ENCODE measurements at regions not wholly inside any gene's neighbourhood (a gene's known extent, or its start where the extent isn't known, plus 50 kb on each side); places are given as distances from the start of the nearest gene placed in this dataset.
A peak's percentile ranks its signal among the peaks of the same experiment; 100 is the strongest.

GRCh38 chr5:6806668-6807067 lies 93.4 kb downstream of the TENT4A start:
- no peak for ATAC-seq
- H3K9me3 Mint-ChIP-seq, result peaks cover 5% of the 10 kb centered on the region

GRCh38 chr5:6808462-6808861 lies 95.2 kb downstream of the TENT4A start:
- no peak overlapping the region for H3K4me3 Mint-ChIP-seq
- no peaks in the 10 kb centered on the region for H3K36me3 Mint-ChIP-seq (ENCODE audit: insufficient read depth)
- peaks cover 5% of the 10 kb centered on the region for H3K9me3 Mint-ChIP-seq
- ATAC-seq (no peak), DNase-seq (no peak)
- no peaks in the 10 kb centered on the region for H3K4me1 Mint-ChIP-seq (ENCODE audit: low read depth)
- H3K27me3 Mint-ChIP-seq (ENCODE audit: low read depth), result peaks cover 2% of the 10 kb centered on the region

More at GRCh38 chr5:6806668-6807067, 93.4 kb downstream of the TENT4A start:
- DNase-seq, result no peak
- Mint-ChIP-seq H3K36me3 (ENCODE audit: insufficient read depth) (no peaks in the 10 kb centered on the region), H3K27me3 (ENCODE audit: low read depth) (peaks cover 2% of the 10 kb centered on the region), H3K4me3 (no peak overlapping the region), H3K4me1 (ENCODE audit: low read depth) (no peaks in the 10 kb centered on the region)

- DNase-seq, result no peak
- H3K36me3 Mint-ChIP-seq (ENCODE audit: insufficient read depth), result no peaks in the 10 kb centered on the region
- H3K9me3 Mint-ChIP-seq, result peaks cover 5% of the 10 kb centered on the region
- no peaks in the 10 kb centered on the region for H3K27me3 Mint-ChIP-seq (ENCODE audit: low read depth)
- H3K4me1 Mint-ChIP-seq (ENCODE audit: low read depth), result no peaks in the 10 kb centered on the region
- no peak overlapping the region for H3K4me3 Mint-ChIP-seq
- ATAC-seq, result no peak
Measured at GRCh38 chr5:6810641-6811405, 97.6 kb downstream of the TENT4A start.

- Mint-ChIP-seq H3K9me3 (no peaks in the 10 kb centered on the region), H3K4me3 (no peak overlapping the region), H3K4me1 (ENCODE audit: low read depth) (no peaks in the 10 kb centered on the region), H3K27me3 (ENCODE audit: low read depth) (peaks cover 2% of the 10 kb centered on the region), H3K36me3 (ENCODE audit: insufficient read depth) (no peaks in the 10 kb centered on the region)
- no peak for DNase-seq
- no peak for ATAC-seq
Measured at GRCh38 chr5:6812091-6812490, 98.9 kb downstream of the TENT4A start.

GRCh38 chr5:6812800-6813731 lies 99.8 kb downstream of the TENT4A start:
- H3K27me3 Mint-ChIP-seq (ENCODE audit: low read depth), result peaks cover 3% of the 10 kb centered on the region
- ATAC-seq, result no peak
- no peak for DNase-seq
- no peaks in the 10 kb centered on the region for H3K36me3 Mint-ChIP-seq (ENCODE audit: insufficient read depth)
- H3K4me3 Mint-ChIP-seq, result no peak overlapping the region
- H3K4me1 Mint-ChIP-seq (ENCODE audit: low read depth), result no peaks in the 10 kb centered on the region
- H3K9me3 Mint-ChIP-seq, result no peaks in the 10 kb centered on the region

GRCh38 chr5:6814816-6815215 lies 101.6 kb downstream of the TENT4A start:
- DNase-seq (no peak), ATAC-seq (no peak)
- H3K27me3 Mint-ChIP-seq (ENCODE audit: low read depth), result peaks cover 15% of the 10 kb centered on the region
- no peaks in the 10 kb centered on the region for H3K9me3 Mint-ChIP-seq
- no peaks in the 10 kb centered on the region for H3K4me1 Mint-ChIP-seq (ENCODE audit: low read depth)
- H3K36me3 Mint-ChIP-seq (ENCODE audit: insufficient read depth), result no peaks in the 10 kb centered on the region
- H3K4me3 Mint-ChIP-seq, result no peak overlapping the region

- Mint-ChIP-seq H3K4me1 (ENCODE audit: low read depth) (no peaks in the 10 kb centered on the region), H3K27me3 (ENCODE audit: low read depth) (peaks cover 23% of the 10 kb centered on the region), H3K36me3 (ENCODE audit: insufficient read depth) (no peaks in the 10 kb centered on the region), H3K4me3 (no peak overlapping the region), H3K9me3 (peaks cover 17% of the 10 kb centered on the region)
- DNase-seq (no peak), ATAC-seq (no peak)
Measured at GRCh38 chr5:6818594-6819511, 105.6 kb downstream of the TENT4A start.

- DNase-seq (no peak), ATAC-seq (no peak)
- peaks cover 17% of the 10 kb centered on the region for H3K9me3 Mint-ChIP-seq
- no peaks in the 10 kb centered on the region for H3K4me1 Mint-ChIP-seq (ENCODE audit: low read depth)
- H3K36me3 Mint-ChIP-seq (ENCODE audit: insufficient read depth), result no peaks in the 10 kb centered on the region
- H3K27me3 Mint-ChIP-seq (ENCODE audit: low read depth), result peaks cover 23% of the 10 kb centered on the region
- H3K4me3 Mint-ChIP-seq, result no peak overlapping the region
Measured at GRCh38 chr5:6819521-6819920, 106.3 kb downstream of the TENT4A start.

GRCh38 chr5:6820851-6821479 lies 107.7 kb downstream of the TENT4A start:
- Mint-ChIP-seq H3K27me3 (ENCODE audit: low read depth) (peaks cover 23% of the 10 kb centered on the region), H3K36me3 (ENCODE audit: insufficient read depth) (no peaks in the 10 kb centered on the region), H3K4me1 (ENCODE audit: low read depth) (no peaks in the 10 kb centered on the region), H3K4me3 (no peak overlapping the region), H3K9me3 (peaks cover 17% of the 10 kb centered on the region)
- ATAC-seq (peak; percentile 43 to 53), DNase-seq (no peak)

- Mint-ChIP-seq H3K9me3 (peaks cover 17% of the 10 kb centered on the region), H3K4me3 (no peak overlapping the region), H3K27me3 (ENCODE audit: low read depth) (peaks cover 22% of the 10 kb centered on the region), H3K4me1 (ENCODE audit: low read depth) (peaks cover under 1% of the 10 kb centered on the region), H3K36me3 (ENCODE audit: insufficient read depth) (no peaks in the 10 kb centered on the region)
- ATAC-seq (no peak), DNase-seq (no peak)
Measured at GRCh38 chr5:6822068-6822467, 108.8 kb downstream of the TENT4A start.

GRCh38 chr5:6822556-6823343 lies 109.5 kb downstream of the TENT4A start:
- H3K36me3 Mint-ChIP-seq (ENCODE audit: insufficient read depth), result no peaks in the 10 kb centered on the region

GRCh38 chr5:6823996-6824395 lies 110.8 kb downstream of the TENT4A start:
- Mint-ChIP-seq H3K36me3 (ENCODE audit: insufficient read depth) (no peaks in the 10 kb centered on the region), H3K4me3 (no peak overlapping the region), H3K9me3 (peaks cover 17% of the 10 kb centered on the region), H3K4me1 (ENCODE audit: low read depth) (peaks cover 20% of the 10 kb centered on the region), H3K27me3 (ENCODE audit: low read depth) (peaks cover 14% of the 10 kb centered on the region)
- DNase-seq (no peak), ATAC-seq (no peak)

More at GRCh38 chr5:6822556-6823343, 109.5 kb downstream of the TENT4A start:
- Mint-ChIP-seq H3K4me1 (ENCODE audit: low read depth) (peaks cover 7% of the 10 kb centered on the region), H3K9me3 (peaks cover 17% of the 10 kb centered on the region), H3K27me3 (ENCODE audit: low read depth) (peaks cover 22% of the 10 kb centered on the region), H3K4me3 (no peak overlapping the region)
- no peak for ATAC-seq
- DNase-seq, result no peak

GRCh38 chr5:6825678-6826244 lies 112.5 kb downstream of the TENT4A start:
- Mint-ChIP-seq H3K4me3 (no peak overlapping the region), H3K27me3 (ENCODE audit: low read depth) (peaks cover 8% of the 10 kb centered on the region), H3K4me1 (ENCODE audit: low read depth) (peaks cover 32% of the 10 kb centered on the region), H3K36me3 (ENCODE audit: insufficient read depth) (no peaks in the 10 kb centered on the region), H3K9me3 (peaks cover 16% of the 10 kb centered on the region)
- ATAC-seq (no peak), DNase-seq (no peak)

Data from activated T-cell treated with anti-CD3 and anti-CD28 coated beads, Interleukin-2, amount 50 U/mL, for 4 hours (primary cell).